ENCODE measurements at regions not wholly inside any gene's neighbourhood (a gene's known extent, or its start where the extent isn't known, plus 50 kb on each side); places are given as distances from the start of the nearest gene placed in this dataset.

DNA sequence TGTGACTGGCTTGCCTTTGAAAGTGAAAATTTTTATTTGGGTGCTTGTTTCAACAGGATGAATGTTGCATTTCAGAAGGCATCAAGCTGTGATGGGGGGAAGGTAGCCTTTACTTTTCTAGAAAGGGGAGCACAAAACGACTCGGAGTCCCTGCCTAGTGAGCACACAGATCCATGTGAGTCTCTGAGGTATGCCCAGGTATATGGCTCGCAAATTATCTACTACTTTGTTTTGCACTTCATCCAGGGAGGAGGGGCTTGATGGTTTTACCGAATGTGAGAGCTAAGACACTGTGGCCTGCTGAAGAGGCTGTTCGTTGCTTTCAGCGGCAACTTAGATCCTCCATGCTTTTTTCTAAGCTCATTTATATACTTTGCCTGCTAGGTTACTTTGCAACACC, 537.7 kb upstream of the PTBP2 start:
- CTCF ChIA-PET (ENCODE audit: low intra/inter-chr PET ratio) = no interaction called here

DNA sequence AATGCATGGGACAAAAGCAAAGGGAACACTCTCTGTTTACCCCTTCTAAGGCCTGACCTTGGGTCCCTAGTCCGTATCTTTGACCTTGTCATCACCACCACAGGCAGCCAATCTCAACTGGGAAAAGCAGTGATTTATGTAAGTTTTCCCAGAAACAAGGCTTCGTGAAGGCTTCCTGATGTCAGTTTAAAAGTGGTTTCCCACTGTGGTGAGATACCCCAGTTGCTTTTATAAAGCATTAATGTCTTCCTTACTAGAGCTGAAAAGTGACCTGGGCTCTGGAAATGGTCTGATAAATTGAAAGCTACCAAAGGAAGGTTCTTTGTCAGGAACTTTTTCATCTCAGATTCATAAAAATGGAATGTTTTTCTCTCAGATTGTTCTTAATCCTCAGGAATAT, 536.4 kb upstream of the PTBP2 start:
- Histone ChIP-seq H4K20me1 (replicated peaks; ENCODE audit: control insufficient read depth, insufficient read depth, low read length) (no peaks in the 10 kb centered on the region), H3K9me3 (replicated peaks; ENCODE audit: control insufficient read depth, insufficient read depth, low read depth, low read length) (no peaks in the 10 kb centered on the region; the same call in 1 of the 2 replicates), H3K4me1 (replicated peaks in 1 of 2; ENCODE audit: control insufficient read depth in 2 of 2, insufficient read depth in 2 of 2, low read length in 2 of 2) (no peaks in the 10 kb centered on the region), H3K36me3 (ENCODE audit: control insufficient read depth, insufficient read depth, low read length) (no peaks in the 10 kb centered on the region), H3K4me2 (ENCODE audit: insufficient read depth, low read length) (no peak overlapping the region), H3K79me2 (ENCODE audit: control insufficient read depth, insufficient read depth, low read length) (no peaks in the 10 kb centered on the region), H3K27ac (ENCODE audit: extremely low read depth, low read depth, low read length) (no peak overlapping the region), H3K4me3 (no peak overlapping the region), H3K9ac (ENCODE audit: insufficient read depth in 1 of 2, low read depth in 2 of 2, low read length in 2 of 2) (no peak overlapping the region), H3K27me3 (ENCODE audit: control insufficient read depth in 2 of 2, insufficient read depth in 2 of 2, low read length in 2 of 2) (no peaks in the 10 kb centered on the region), H3K9me1 (ENCODE audit: control insufficient read depth, insufficient read depth, low read length) (no peaks in the 10 kb centered on the region), H2AFZ (ENCODE audit: low read depth, low read length) (no peak overlapping the region)
- DNase-seq (ENCODE audit: extremely low read depth in 1 of 4, low spot score in 3 of 4) = no peak
- in situ Hi-C loops (cut with MboI) (no loop called here), intact Hi-C loops (cut with micrococcal nuclease) (no loop called here)
- ChIA-PET CTCF (ENCODE audit: low intra/inter-chr PET ratio) (no interaction called here), POLR2A (no interaction called here)
- no peak for TF ChIP-seq ZFPM2 (CRISPR knock-in tag; IDR thresholded peaks at IDR 0.05)
- no peak for TF ChIP-seq PRMT5 (CRISPR knock-in tag; IDR thresholded peaks at IDR 0.05)
- TF ChIP-seq, protein P1, sequence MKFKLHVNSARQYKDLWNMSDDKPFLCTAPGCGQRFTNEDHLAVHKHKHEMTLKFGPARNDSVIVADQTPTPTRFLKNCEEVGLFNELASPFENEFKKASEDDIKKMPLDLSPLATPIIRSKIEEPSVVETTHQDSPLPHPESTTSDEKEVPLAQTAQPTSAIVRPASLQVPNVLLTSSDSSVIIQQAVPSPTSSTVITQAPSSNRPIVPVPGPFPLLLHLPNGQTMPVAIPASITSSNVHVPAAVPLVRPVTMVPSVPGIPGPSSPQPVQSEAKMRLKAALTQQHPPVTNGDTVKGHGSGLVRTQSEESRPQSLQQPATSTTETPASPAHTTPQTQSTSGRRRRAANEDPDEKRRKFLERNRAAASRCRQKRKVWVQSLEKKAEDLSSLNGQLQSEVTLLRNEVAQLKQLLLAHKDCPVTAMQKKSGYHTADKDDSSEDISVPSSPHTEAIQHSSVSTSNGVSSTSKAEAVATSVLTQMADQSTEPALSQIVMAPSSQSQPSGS (CRISPR knock-in tag; IDR thresholded peaks at IDR 0.05) = no peak
- no peak for ATAC-seq
- BruUV-seq (replicated peaks) = no TSS peak
- FAIRE-seq = no peak
- 4% methylated on average over 2 of the region's 2 CpGs for WGBS (ENCODE audit: insufficient coverage, low coverage, missing lambda C conversion rate)

More for the DNA sequence above, 537.7 kb upstream of the PTBP2 start:
- H3K9ac ChIP-seq (ENCODE audit: insufficient read depth in 1 of 2, low read depth in 2 of 2, low read length in 2 of 2) = no peak overlapping the region
- no peaks in the 10 kb centered on the region for H4K20me1 ChIP-seq (replicated peaks; ENCODE audit: control insufficient read depth, insufficient read depth, low read length)
- no peaks in the 10 kb centered on the region for H3K79me2 ChIP-seq (ENCODE audit: control insufficient read depth, insufficient read depth, low read length)
- in situ Hi-C loops (cut with MboI) (no loop called here), intact Hi-C loops (cut with micrococcal nuclease) (no loop called here)
- DNase-seq (ENCODE audit: extremely low read depth in 1 of 4, low spot score in 3 of 4) (no peak), ATAC-seq (no peak), FAIRE-seq (no peak)
- no peak overlapping the region for H3K4me3 ChIP-seq
- no peaks in the 10 kb centered on the region; the same call in 1 of the 2 replicates for H3K9me3 ChIP-seq (replicated peaks; ENCODE audit: control insufficient read depth, insufficient read depth, low read depth, low read length)
- no TSS peak for BruUV-seq (replicated peaks)
- POLR2A ChIA-PET = no interaction called here
- no peaks in the 10 kb centered on the region for H3K4me1 ChIP-seq (replicated peaks in 1 of 2; ENCODE audit: control insufficient read depth in 2 of 2, insufficient read depth in 2 of 2, low read length in 2 of 2)
- no peaks in the 10 kb centered on the region for H3K27me3 ChIP-seq (ENCODE audit: control insufficient read depth in 2 of 2, insufficient read depth in 2 of 2, low read length in 2 of 2)
- no peaks in the 10 kb centered on the region for H3K9me1 ChIP-seq (ENCODE audit: control insufficient read depth, insufficient read depth, low read length)
- no peak overlapping the region for H2AFZ ChIP-seq (ENCODE audit: low read depth, low read length)
- no peak for TF ChIP-seq DMBX1 (CRISPR knock-in tag; IDR thresholded peaks at IDR 0.05; ENCODE audit: borderline replicate concordance)
- no peak for TF ChIP-seq ATF1 (CRISPR knock-in tag; IDR thresholded peaks at IDR 0.05)
- no peak for TF ChIP-seq ATF1 (tag; IDR thresholded peaks at IDR 0.05)
- H3K4me2 ChIP-seq (ENCODE audit: insufficient read depth, low read length) = no peak overlapping the region
- H3K27ac ChIP-seq (ENCODE audit: extremely low read depth, low read depth, low read length) = no peak overlapping the region
- under 1% methylated on average over 6 of the region's 6 CpGs for WGBS (ENCODE audit: insufficient coverage, low coverage, missing lambda C conversion rate)
- H3K36me3 ChIP-seq (ENCODE audit: control insufficient read depth, insufficient read depth, low read length) = no peaks in the 10 kb centered on the region
